Pancreas (tissue), 10 donors: ENCODE measurements at regions not wholly inside any gene's neighbourhood (a gene's known extent, or its start where the extent isn't known, plus 50 kb on each side); places are given as distances from the start of the nearest gene placed in this dataset.

Source experiments
- ATAC-seq, 4 donors: fragments of 200-7000 bp; cut with Tn5 transposase; one replicate each; pipeline versions ENCODE4 v1.8.0 to v1.9.1; 2020; ENCODE audit warnings: mild to moderate bottlenecking in 4 of 4, moderate library complexity in 4 of 4
- DNase-seq, 6 donors: peaks; one replicate each; pipeline ENCODE4 v3.0.0-alpha.2; 2020
- FAIRE-seq: peaks from 2 replicates; lab custom pipeline; 2012; peaks lifted over from hg19 to GRCh38; lab: Jason Lieb, UNC
- H3K27ac ChIP-seq, 4 donors: fragments of 200-600 bp; sonication (generic); 1 replicate in 3 of 4; 2 replicates in 1 of 4; pipeline versions ENCODE4 v1.5.0 to v1.8.0; 2020
- H3K27me3 ChIP-seq, 4 donors: fragments of 200-600 bp; one replicate each; pipeline ENCODE4 v1.8.0; 2021
- H3K36me3 ChIP-seq, 3 donors: fragments of 200-600 bp; sonication (generic) in 1 of 3; one replicate each; pipeline versions ENCODE4 v1.5.0 to v1.8.0; 2020 to 2021
- H3K4me1 ChIP-seq, 3 donors: fragments of 200-600 bp; one replicate each; pipeline ENCODE4 v1.8.0; 2021
- H3K4me3 ChIP-seq, 4 donors: fragments of 200-600 bp; sonication (generic) in 2 of 4; one replicate each; pipeline versions ENCODE4 v1.5.0 to v1.8.0; 2020 to 2021
- H3K9me3 ChIP-seq, 4 donors: fragments of 200-600 bp; one replicate each; pipeline ENCODE4 v1.8.0; 2021
- WGBS, 2 donors: extraction: QIAGEN DNeasy Blood & Tissue Kit; methylation state at CpG; one replicate each; pipeline ENCODE4 v1.1.7; 2013; 5-methylcytosine and 5-hydroxymethylcytosine counted together
- intact Hi-C, 3 donors: fragments of 100-400 bp; cut with DNase I; formaldehyde crosslinking; loops; one replicate each; pipeline versions ENCODE4 v1.11.1 to v1.14.2; 2022
- TF ChIP-seq, protein P1 (sequence below), 4 donors: fragments of 200-600 bp; sonication (generic) in 3 of 4; IDR thresholded peaks; one replicate each; pipeline versions ENCODE4 v1.5.0 to v1.8.0; 2021; ENCODE audit warnings: antibody characterized with exemption in 4 of 4
- donor health status: healthy with polysubstance abuse.
- donor health status: DM: no; HTN: no; CAD: no; lungs with moderate emphysema.
- donor health status: DM: no; HTN: no; CAD: no.
- donor health status: control.
- donor health status: control.
- donor health status: Bipolar disorder and iron deficiency.
- donor health status: DM: yes; HTN: yes; CAD: no.
- donor health status: DM: no; HTN: no; CAD: no.
- donor health status: DM: no; HTN: no; CAD: no.
- donor health status: DM: yes; HTN: yes; CAD: no.

DNA sequence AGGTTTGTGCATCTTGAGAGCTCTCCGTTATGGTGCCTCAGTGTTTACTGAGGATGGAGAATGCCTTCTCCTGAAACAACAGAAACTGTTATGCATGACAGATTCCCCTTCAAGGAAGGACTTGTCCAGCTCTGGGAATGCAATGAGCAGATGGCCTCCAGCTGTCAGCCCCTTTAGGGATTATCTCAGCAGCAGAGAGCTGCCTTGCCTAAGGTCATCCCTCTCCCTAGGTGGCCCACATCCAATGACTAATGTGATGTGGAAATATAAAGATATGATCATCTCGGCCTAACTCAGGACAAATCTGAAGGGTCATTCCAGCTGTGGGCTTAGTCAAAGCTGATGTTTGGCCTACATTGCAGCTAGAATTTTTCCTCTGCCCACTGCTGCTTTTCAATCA lies 214.3 kb upstream of the N4BP1 start:
- FAIRE-seq: no peak
- TF ChIP-seq, protein P1, sequence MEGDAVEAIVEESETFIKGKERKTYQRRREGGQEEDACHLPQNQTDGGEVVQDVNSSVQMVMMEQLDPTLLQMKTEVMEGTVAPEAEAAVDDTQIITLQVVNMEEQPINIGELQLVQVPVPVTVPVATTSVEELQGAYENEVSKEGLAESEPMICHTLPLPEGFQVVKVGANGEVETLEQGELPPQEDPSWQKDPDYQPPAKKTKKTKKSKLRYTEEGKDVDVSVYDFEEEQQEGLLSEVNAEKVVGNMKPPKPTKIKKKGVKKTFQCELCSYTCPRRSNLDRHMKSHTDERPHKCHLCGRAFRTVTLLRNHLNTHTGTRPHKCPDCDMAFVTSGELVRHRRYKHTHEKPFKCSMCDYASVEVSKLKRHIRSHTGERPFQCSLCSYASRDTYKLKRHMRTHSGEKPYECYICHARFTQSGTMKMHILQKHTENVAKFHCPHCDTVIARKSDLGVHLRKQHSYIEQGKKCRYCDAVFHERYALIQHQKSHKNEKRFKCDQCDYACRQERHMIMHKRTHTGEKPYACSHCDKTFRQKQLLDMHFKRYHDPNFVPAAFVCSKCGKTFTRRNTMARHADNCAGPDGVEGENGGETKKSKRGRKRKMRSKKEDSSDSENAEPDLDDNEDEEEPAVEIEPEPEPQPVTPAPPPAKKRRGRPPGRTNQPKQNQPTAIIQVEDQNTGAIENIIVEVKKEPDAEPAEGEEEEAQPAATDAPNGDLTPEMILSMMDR (IDR thresholded peaks at IDR 0.05): no peak
- no peak for ATAC-seq
- H3K27me3 ChIP-seq: no peaks in the 10 kb centered on the region
- no peak overlapping the region for H3K27ac ChIP-seq
- no peaks in the 10 kb centered on the region for H3K9me3 ChIP-seq
- no peak for DNase-seq
- no peak overlapping the region for H3K4me3 ChIP-seq
- 62 to 69% methylated on average over 2 of the region's 2 CpGs for WGBS, 2 donors
- H3K4me1 ChIP-seq: no peaks in the 10 kb centered on the region
- H3K36me3 ChIP-seq: no peaks in the 10 kb centered on the region
- intact Hi-C loops: no loop called here

DNA sequence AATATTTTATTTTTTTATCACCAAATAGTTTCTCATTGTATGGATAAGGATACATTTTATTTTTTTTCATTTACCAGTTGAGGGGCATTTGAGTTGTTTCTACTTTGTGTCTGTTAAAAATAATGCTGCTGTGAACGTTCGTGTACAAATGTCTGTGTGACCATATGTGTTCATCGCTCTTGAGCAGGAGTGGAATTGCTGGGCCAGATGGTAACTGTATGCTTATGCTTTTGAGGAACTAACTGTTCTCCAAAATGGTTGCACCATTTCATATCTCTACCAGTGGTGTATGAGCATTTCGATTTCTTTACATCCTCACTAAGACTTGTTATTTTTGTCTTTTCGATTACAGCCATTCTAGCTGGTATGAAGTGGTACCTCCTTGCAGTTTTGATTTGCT lies 212.5 kb upstream of the N4BP1 start:
- intact Hi-C loops: no loop called here
- WGBS, 2 donors: 79 to 88% methylated on average over 5 of the region's 5 CpGs

DNA sequence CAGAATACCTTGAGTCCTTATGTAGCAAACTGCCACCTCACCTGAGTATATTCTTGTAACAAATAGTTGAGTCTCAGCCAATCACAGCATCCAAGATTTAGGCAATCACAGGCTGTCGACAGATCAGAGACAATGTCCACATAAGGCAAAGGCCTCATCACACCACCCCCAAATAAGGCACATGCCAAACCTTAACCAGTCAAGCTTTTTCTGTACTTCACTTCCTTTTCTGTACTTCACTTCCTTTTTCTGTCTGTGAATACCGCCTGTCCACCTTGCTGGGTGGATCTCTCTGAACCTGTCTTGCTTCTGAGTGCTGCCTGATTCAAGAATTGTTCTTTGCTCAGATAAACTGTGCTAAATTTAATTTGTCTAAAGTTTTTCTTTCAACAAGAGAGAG lies 210.4 kb upstream of the N4BP1 start:
- DNase-seq: no peak
- TF ChIP-seq, protein P1 (IDR thresholded peaks at IDR 0.05): no peak
- Histone ChIP-seq H3K4me3 (no peak overlapping the region), H3K4me1 (no peaks in the 10 kb centered on the region), H3K27me3 (no peaks in the 10 kb centered on the region), H3K36me3 (no peaks in the 10 kb centered on the region), H3K9me3 (no peaks in the 10 kb centered on the region), H3K27ac (no peak overlapping the region)
- WGBS, 2 donors: 70 to 77% methylated on average over 2 of the region's 2 CpGs
- intact Hi-C loops: no loop called here
- ATAC-seq: no peak
- no peak for FAIRE-seq

More for the DNA sequence above, 212.5 kb upstream of the N4BP1 start:
- Histone ChIP-seq H3K4me1 (no peaks in the 10 kb centered on the region), H3K27ac (no peak overlapping the region), H3K27me3 (no peaks in the 10 kb centered on the region), H3K36me3 (no peaks in the 10 kb centered on the region), H3K9me3 (no peaks in the 10 kb centered on the region), H3K4me3 (no peak overlapping the region)
- DNase-seq: no peak
- no peak for ATAC-seq
- FAIRE-seq: no peak
- TF ChIP-seq, protein P1 (IDR thresholded peaks at IDR 0.05): no peak

DNA sequence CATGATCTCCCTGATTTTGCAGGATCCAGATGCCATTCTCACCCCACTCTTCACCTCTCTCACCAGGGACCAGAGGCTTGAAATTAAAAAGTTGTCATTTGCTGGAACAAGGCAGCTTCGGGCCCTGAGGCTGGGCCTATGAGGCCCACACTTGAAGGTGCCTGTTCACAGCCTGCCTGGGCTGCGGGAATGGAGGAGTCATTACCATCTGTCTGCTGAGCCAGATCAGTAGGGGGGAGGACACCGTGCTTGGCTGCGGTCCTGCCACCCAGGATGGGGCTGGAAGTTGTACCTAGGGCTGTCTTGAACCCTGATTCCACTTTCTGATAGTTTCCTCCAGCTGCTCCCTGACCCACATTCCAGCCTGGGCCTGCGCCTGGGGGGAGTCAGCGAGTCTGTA lies 208.3 kb upstream of the N4BP1 start:
- no peak for ATAC-seq

DNA sequence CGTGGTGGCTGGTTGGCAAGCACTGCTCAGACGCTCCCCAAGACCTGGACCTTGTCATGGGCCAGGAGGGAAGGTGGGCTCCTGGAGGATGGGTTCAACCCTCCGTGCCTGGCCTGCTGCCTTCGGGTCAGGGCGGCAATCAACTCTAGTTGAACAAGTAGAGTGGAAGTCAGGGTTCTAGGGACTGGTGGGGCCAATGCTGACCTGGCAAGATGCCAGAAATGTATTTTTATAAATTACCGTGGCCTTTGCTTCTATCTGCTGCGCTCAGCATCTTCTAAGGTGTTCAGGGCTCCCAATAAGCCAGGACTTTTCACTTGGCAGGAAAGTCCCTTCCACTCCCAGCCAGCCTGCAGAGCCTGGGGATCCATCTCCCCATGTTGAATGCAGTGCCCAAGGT lies 207.1 kb upstream of the N4BP1 start:
- no peak overlapping the region for H3K27ac ChIP-seq
- DNase-seq: no peak
- H3K27me3 ChIP-seq: no peaks in the 10 kb centered on the region
- WGBS, 2 donors: 65 to 86% methylated on average over 7 of the region's 7 CpGs
- H3K4me1 ChIP-seq: no peaks in the 10 kb centered on the region
- TF ChIP-seq, protein P1 (IDR thresholded peaks at IDR 0.05): no peak
- intact Hi-C loops: no loop called here
- no peaks in the 10 kb centered on the region for H3K36me3 ChIP-seq
- FAIRE-seq: no peak
- no peak overlapping the region for H3K4me3 ChIP-seq
- no peaks in the 10 kb centered on the region for H3K9me3 ChIP-seq
- ATAC-seq: no peak

More for the DNA sequence above, 208.3 kb upstream of the N4BP1 start:
- no peaks in the 10 kb centered on the region for H3K9me3 ChIP-seq
- H3K4me3 ChIP-seq: no peak overlapping the region
- TF ChIP-seq, protein P1 (IDR thresholded peaks at IDR 0.05): no peak
- FAIRE-seq: no peak
- 41 to 42% methylated on average over 6 of the region's 6 CpGs for WGBS, 2 donors
- peak in 1 of 6 donors; percentile 40 for DNase-seq
- intact Hi-C loops: no loop called here
- H3K36me3 ChIP-seq: no peaks in the 10 kb centered on the region
- H3K27ac ChIP-seq: no peak overlapping the region
- no peaks in the 10 kb centered on the region for H3K27me3 ChIP-seq
- H3K4me1 ChIP-seq: no peaks in the 10 kb centered on the region
